GM19372 (cell line): ENCODE measurements at regions not wholly inside any gene's neighbourhood (a gene's known extent, or its start where the extent isn't known, plus 50 kb on each side); places are given as distances from the start of the nearest gene placed in this dataset.

Experiments used
- ATAC-seq: cut with Tn5 transposase; IDR thresholded peaks from one replicate; pipeline ENCODE4 v1.9.1; 2021; ENCODE audit warnings: mild to moderate bottlenecking, low read depth, moderate library complexity; ENCODE audit not compliant: unreplicated experiment

DNA sequence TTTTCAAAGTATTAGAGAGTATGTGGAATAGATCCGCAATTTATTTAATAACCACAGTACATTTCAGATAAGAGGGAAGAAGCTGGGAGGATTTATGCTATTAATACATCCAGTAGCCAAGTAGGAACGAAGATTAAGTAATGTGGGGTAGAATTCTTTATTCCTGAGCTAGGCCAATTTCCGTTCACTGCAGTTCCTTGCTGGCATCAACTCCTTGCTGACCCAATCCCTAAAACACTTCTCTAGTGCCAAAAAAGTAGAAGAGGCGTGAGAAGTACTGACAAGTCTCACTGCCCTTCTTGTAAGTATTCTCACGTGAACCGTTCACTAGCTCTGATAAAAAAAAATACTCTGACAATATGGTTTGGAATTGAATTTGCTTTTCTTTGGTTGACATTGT is 211.4 kb downstream of the EPHA4 start:
- no peak for ATAC-seq

- no peak for ATAC-seq
Observed at GRCh38 chr2:221361633-221362032, 210.5 kb downstream of the EPHA4 start.

- no peak for ATAC-seq
Observed at GRCh38 chr2:221364672-221365071, 207.4 kb downstream of the EPHA4 start.
